Tibial nerve (tissue), 3 donors: ENCODE measurements at regions not wholly inside any gene's neighbourhood (a gene's known extent, or its start where the extent isn't known, plus 50 kb on each side); places are given as distances from the start of the nearest gene placed in this dataset.

Source experiments
- POLR2A ChIP-seq, 2 donors: fragments of 450-650 bp; IDR thresholded peaks; one replicate each; pipeline ENCODE4 v1.6.1; 2017; ENCODE audit warnings: antibody characterized with exemption in 2 of 2, mild to moderate bottlenecking in 2 of 2, moderate library complexity in 2 of 2
- TF ChIP-seq, protein P1 (sequence below), 5 experiments: fragments of 200-600 bp in 3 of 5; fragments of 450-650 bp in 2 of 5; sonication (generic) in 3 of 5; IDR thresholded peaks; one replicate each; pipeline ENCODE4 v1.5.1; 2016 to 2019; ENCODE audit warnings: antibody characterized with exemption in 5 of 5, mild to moderate bottlenecking in 3 of 5, moderate library complexity in 2 of 5

- TF ChIP-seq POLR2A (IDR thresholded peaks at IDR 0.05): no peak
- TF ChIP-seq, protein P1, sequence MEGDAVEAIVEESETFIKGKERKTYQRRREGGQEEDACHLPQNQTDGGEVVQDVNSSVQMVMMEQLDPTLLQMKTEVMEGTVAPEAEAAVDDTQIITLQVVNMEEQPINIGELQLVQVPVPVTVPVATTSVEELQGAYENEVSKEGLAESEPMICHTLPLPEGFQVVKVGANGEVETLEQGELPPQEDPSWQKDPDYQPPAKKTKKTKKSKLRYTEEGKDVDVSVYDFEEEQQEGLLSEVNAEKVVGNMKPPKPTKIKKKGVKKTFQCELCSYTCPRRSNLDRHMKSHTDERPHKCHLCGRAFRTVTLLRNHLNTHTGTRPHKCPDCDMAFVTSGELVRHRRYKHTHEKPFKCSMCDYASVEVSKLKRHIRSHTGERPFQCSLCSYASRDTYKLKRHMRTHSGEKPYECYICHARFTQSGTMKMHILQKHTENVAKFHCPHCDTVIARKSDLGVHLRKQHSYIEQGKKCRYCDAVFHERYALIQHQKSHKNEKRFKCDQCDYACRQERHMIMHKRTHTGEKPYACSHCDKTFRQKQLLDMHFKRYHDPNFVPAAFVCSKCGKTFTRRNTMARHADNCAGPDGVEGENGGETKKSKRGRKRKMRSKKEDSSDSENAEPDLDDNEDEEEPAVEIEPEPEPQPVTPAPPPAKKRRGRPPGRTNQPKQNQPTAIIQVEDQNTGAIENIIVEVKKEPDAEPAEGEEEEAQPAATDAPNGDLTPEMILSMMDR (IDR thresholded peaks at IDR 0.05): no peak
Observed at GRCh38 chr13:104522235-104523072, 1456.2 kb upstream of the SLC10A2 start.
